LNCAP (cell line): ENCODE measurements at regions not wholly inside any gene's neighbourhood (a gene's known extent, or its start where the extent isn't known, plus 50 kb on each side); places are given as distances from the start of the nearest gene placed in this dataset.

Experiments
- TF ChIP-seq, protein P1 (sequence below): fragments of 450-650 bp; IDR thresholded peaks from 2 replicates; pipeline ENCODE4 v1.5.1; 2017; ENCODE audit warnings: mild to moderate bottlenecking

DNA sequence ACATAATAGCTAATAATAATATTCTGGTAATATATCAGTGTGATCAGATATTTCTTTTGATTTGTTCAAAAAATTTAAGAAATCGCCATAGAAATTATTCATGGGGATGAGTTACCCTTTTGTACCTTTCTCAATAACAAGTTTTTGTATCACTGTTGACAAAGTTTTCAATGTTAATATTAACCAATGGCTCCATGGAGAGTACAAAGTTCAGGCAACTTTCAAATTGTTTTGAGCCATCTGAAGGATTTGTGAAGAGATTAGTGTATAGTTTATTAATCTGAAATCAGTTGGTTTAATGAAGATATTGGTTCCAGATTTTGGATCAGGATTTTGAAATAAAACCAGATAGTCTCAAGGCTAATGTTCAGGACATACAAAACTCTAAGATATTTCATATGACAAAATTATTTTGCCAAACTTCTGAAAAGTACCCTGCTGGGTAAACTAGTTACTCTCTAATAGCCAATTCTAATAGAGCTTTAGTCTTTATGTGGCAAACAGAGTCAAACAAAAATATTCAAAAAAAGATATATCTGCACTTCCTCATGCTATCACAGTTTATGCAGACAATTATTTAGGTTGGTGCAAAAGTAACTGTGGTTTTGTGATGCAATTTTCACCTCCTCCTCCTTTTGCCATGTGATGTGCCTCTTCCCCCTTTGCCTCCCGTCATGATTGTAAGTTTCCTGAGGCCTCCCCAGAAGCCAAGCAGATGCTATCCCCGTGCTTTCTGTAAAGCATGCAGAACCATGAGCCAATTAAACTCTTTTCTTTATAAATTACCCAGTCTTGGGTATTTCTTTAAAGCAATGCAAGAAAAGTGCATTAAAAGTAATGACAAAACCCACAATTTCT lies 1105.0 kb downstream of the PLA2G4A start:
- TF ChIP-seq, protein P1, sequence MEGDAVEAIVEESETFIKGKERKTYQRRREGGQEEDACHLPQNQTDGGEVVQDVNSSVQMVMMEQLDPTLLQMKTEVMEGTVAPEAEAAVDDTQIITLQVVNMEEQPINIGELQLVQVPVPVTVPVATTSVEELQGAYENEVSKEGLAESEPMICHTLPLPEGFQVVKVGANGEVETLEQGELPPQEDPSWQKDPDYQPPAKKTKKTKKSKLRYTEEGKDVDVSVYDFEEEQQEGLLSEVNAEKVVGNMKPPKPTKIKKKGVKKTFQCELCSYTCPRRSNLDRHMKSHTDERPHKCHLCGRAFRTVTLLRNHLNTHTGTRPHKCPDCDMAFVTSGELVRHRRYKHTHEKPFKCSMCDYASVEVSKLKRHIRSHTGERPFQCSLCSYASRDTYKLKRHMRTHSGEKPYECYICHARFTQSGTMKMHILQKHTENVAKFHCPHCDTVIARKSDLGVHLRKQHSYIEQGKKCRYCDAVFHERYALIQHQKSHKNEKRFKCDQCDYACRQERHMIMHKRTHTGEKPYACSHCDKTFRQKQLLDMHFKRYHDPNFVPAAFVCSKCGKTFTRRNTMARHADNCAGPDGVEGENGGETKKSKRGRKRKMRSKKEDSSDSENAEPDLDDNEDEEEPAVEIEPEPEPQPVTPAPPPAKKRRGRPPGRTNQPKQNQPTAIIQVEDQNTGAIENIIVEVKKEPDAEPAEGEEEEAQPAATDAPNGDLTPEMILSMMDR, result no peak

DNA sequence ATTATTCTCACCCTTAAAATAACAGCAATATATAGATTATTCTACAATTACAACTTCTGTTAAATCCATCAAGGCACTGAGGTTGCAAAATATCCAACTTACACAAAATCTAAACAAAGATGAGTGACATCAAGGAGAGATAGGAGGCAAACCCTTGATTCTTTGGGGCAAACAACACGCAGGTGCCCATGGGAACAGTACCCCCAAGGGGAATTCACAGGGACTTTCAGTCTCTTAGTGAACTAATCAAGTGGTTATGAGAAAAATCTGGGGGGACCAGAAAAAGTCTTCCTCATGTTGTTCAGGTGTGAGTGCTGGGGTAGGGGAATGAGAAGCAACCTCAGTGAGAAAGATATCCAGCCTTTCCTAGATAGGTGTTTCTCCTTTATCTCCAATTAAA lies 1107.9 kb downstream of the PLA2G4A start:
- TF ChIP-seq, protein P1, result no peak

- TF ChIP-seq, protein P1, result no peak
These were observed 1109.3 kb downstream of the PLA2G4A start for GRCh38 chr1:187938092-187938491.

GRCh38 chr1:187942986-187943385 lies 1114.2 kb downstream of the PLA2G4A start:
- TF ChIP-seq, protein P1, result no peak

GRCh38 chr1:187943606-187944403 lies 1115.1 kb downstream of the PLA2G4A start:
- TF ChIP-seq, protein P1, result no peak

GRCh38 chr1:187947359-187947758 lies 1118.6 kb downstream of the PLA2G4A start:
- TF ChIP-seq, protein P1, result no peak

- TF ChIP-seq, protein P1, result no peak
These were observed 1119.5 kb downstream of the PLA2G4A start for GRCh38 chr1:187948170-187948794.
